GM12878 (cell line): ENCODE measurements at regions not wholly inside any gene's neighbourhood (a gene's known extent, or its start where the extent isn't known, plus 50 kb on each side); places are given as distances from the start of the nearest gene placed in this dataset.

ENCODE experiments used
- ATAC-seq: fragments of 200-7000 bp; cut with Tn5 transposase; 3 replicates; pipeline ENCODE4 v1.9.1; 2020; ENCODE audit warnings: mild to moderate bottlenecking, moderate library complexity
- BruUV-seq: library from RNA; stranded (reverse); fragments of 400-500 nt; replicated peaks from 2 replicates; lab custom pipeline; 2021; lab: Mats Ljungman, UMichigan
- CTCF ChIA-PET: fragments of 300-600 bp; sonication (Branson Sonifier 250); formaldehyde crosslinking; extraction: SDS; loops from one replicate; lab custom pipeline; 2021; ENCODE audit warnings: inconsistent platforms; lab: Yijun Ruan, JAX
- POLR2A ChIA-PET: fragments of 350-600 bp; formaldehyde crosslinking; extraction: SDS; loops from one replicate; lab custom pipeline; 2021; ENCODE audit warnings: inconsistent platforms; lab: Charles Lee
- RAD21 ChIA-PET: fragments of 300-600 bp; sonication (Branson Sonifier 250); formaldehyde crosslinking; loops from one replicate; lab custom pipeline; 2023; ENCODE audit warnings: antibody characterized with exemption; ENCODE audit not compliant: unreplicated experiment; lab: Charles Lee
- SMC1A ChIA-PET: fragments of 300-600 bp; sonication (Branson Sonifier 250); formaldehyde crosslinking; loops from one replicate; lab custom pipeline; 2023; ENCODE audit not compliant: unreplicated experiment, uncharacterized antibody; lab: Charles Lee
- DNase-seq: peaks from one replicate; pipeline ENCODE4 v3.0.0-alpha.2; 2011; ENCODE audit warnings: low read depth, low spot score
- FAIRE-seq: peaks from 3 replicates; lab custom pipeline; 2011; peaks lifted over from hg19 to GRCh38; lab: Jason Lieb, UNC
- H2AFZ ChIP-seq: 2 replicates; pipeline ENCODE4 v1.6.0; 2011; ENCODE audit warnings: low read depth, low read length, control low read depth; ENCODE audit not compliant: control insufficient read depth
- H3K27ac ChIP-seq: 2 replicates; pipeline ENCODE4 v1.5.1; 2011; ENCODE audit warnings: control low read depth; ENCODE audit not compliant: control insufficient read depth, insufficient read depth
- H3K27me3 ChIP-seq, 2 experiments: replicated peaks in 1 of 2; 2 replicates each; pipeline versions ENCODE4 v1.6.0 to v1.6.1; 2011; ENCODE audit warnings: low read length in 1 of 2; ENCODE audit not compliant: control insufficient read depth in 2 of 2, insufficient read depth in 2 of 2
- H3K36me3 ChIP-seq, 2 experiments: 2 replicates each; pipeline ENCODE4 v1.5.1; 2011; ENCODE audit warnings: low read length in 1 of 2; ENCODE audit not compliant: control insufficient read depth in 2 of 2, insufficient read depth in 2 of 2
- H3K4me1 ChIP-seq: 2 replicates; pipeline ENCODE4 v1.6.1; 2011; ENCODE audit warnings: mild to moderate bottlenecking, low read length, moderate library complexity, mixed read lengths; ENCODE audit not compliant: control insufficient read depth, insufficient read depth
- H3K4me2 ChIP-seq: 2 replicates; pipeline ENCODE4 v1.6.0; 2011; ENCODE audit warnings: control low read depth; ENCODE audit not compliant: control insufficient read depth, insufficient read depth
- H3K4me3 ChIP-seq: fragments of 200-600 bp; sonication (generic); 2 replicates; pipeline ENCODE4 v1.5.1; 2016
- H3K79me2 ChIP-seq: 2 replicates; pipeline ENCODE4 v1.6.0; 2011; ENCODE audit warnings: low read length; ENCODE audit not compliant: control insufficient read depth, insufficient read depth
- H3K9ac ChIP-seq: 2 replicates; pipeline ENCODE4 v1.8.0; 2011; ENCODE audit warnings: low read length, control low read depth, mixed read lengths; ENCODE audit not compliant: control insufficient read depth, insufficient read depth
- H3K9me3 ChIP-seq: replicated peaks from 3 replicates; pipeline ENCODE4 v1.5.1; 2011; ENCODE audit warnings: mild to moderate bottlenecking, low read length; ENCODE audit not compliant: control insufficient read depth, insufficient read depth
- H4K20me1 ChIP-seq: 2 replicates; pipeline ENCODE4 v1.6.0; 2011; ENCODE audit not compliant: control insufficient read depth, insufficient read depth
- BCL11A ChIP-seq: IDR thresholded peaks from 2 replicates; pipeline ENCODE4 v1.6.1; 2011; ENCODE audit warnings: low read depth, low read length
- ESRRA ChIP-seq: IDR thresholded peaks from 2 replicates; pipeline ENCODE4 v1.6.1; 2012; ENCODE audit warnings: mild to moderate bottlenecking, low read length, improper control_type of control experiment
- FOS ChIP-seq: IDR thresholded peaks from 3 replicates; pipeline ENCODE4 v1.6.1; 2011; ENCODE audit warnings: borderline replicate concordance; ENCODE audit not compliant: insufficient read length; ENCODE audit errors: extremely low read depth
- FOXK2 ChIP-seq: fragments of 450-650 bp; IDR thresholded peaks from 2 replicates; pipeline ENCODE4 v1.6.1; 2017; ENCODE audit warnings: mild to moderate bottlenecking, moderate library complexity
- KDM1A ChIP-seq: fragments of 200-600 bp; sonication (generic); IDR thresholded peaks from 2 replicates; pipeline ENCODE4 v1.6.1; 2016; ENCODE audit warnings: borderline replicate concordance
- MLLT1 ChIP-seq: fragments of 450-650 bp; IDR thresholded peaks from 2 replicates; pipeline ENCODE4 v1.6.1; 2016; ENCODE audit warnings: mild to moderate bottlenecking
- MTA2 ChIP-seq: fragments of 450-650 bp; IDR thresholded peaks from 2 replicates; pipeline ENCODE4 v1.6.1; 2016; ENCODE audit warnings: low read depth, mild to moderate bottlenecking, moderate library complexity
- MYB ChIP-seq: fragments of 150-350 bp; IDR thresholded peaks from 2 replicates; pipeline ENCODE4 v1.6.1; 2014; ENCODE audit warnings: mild to moderate bottlenecking, low read depth, low read length, borderline replicate concordance
- NFIC ChIP-seq: IDR thresholded peaks from 2 replicates; pipeline ENCODE4 v1.6.1; 2012; ENCODE audit warnings: low read depth, mild to moderate bottlenecking, inconsistent platforms, low read length, moderate library complexity
- NFXL1 ChIP-seq: fragments of 450-650 bp; IDR thresholded peaks from 2 replicates; pipeline ENCODE4 v1.6.1; 2017; ENCODE audit warnings: antibody characterized with exemption, mild to moderate bottlenecking, borderline replicate concordance
- PAX8 ChIP-seq: fragments of 450-650 bp; IDR thresholded peaks from 2 replicates; pipeline ENCODE4 v1.6.1; 2017; ENCODE audit warnings: mild to moderate bottlenecking, moderate library complexity
- PML ChIP-seq: IDR thresholded peaks from 2 replicates; pipeline ENCODE4 v1.6.1; 2012; ENCODE audit warnings: low read length, inconsistent platforms
- POLR2A ChIP-seq: IDR thresholded peaks from 2 replicates; pipeline ENCODE4 v1.6.1; 2011; ENCODE audit warnings: low read depth, mild to moderate bottlenecking, low read length
- POU2F2 ChIP-seq: IDR thresholded peaks from 3 replicates; pipeline ENCODE4 v1.6.1; 2011; ENCODE audit warnings: low read depth, mild to moderate bottlenecking, low read length, borderline replicate concordance
- TCF3 ChIP-seq: IDR thresholded peaks from 2 replicates; pipeline ENCODE4 v1.6.1; 2012; ENCODE audit warnings: low read depth, mild to moderate bottlenecking, low read length, borderline replicate concordance; ENCODE audit not compliant: insufficient read depth
- USF1 ChIP-seq: IDR thresholded peaks from 2 replicates; pipeline ENCODE4 v1.6.1; 2011; ENCODE audit warnings: borderline replicate concordance, low read depth, mild to moderate bottlenecking, moderate library complexity, mixed read lengths, low read length; ENCODE audit not compliant: insufficient read depth; ENCODE audit errors: extremely low read length
- ZNF24 ChIP-seq: fragments of 450-650 bp; IDR thresholded peaks from 2 replicates; pipeline ENCODE4 v1.6.1; 2017; ENCODE audit warnings: antibody characterized with exemption, mild to moderate bottlenecking
- ZNF384 ChIP-seq: IDR thresholded peaks from 2 replicates; pipeline ENCODE4 v1.6.1; 2012; ENCODE audit warnings: low read depth, mild to moderate bottlenecking, low read length, improper control_type of control experiment, borderline replicate concordance
- in situ Hi-C: fragments of 300-500 bp; cut with MboI; formaldehyde crosslinking; loops from 9 replicates; pipeline ENCODE4 v1.14.3; 2018; ENCODE audit warnings: mixed read lengths
- intact Hi-C: fragments of 100-400 bp; cut with micrococcal nuclease; formaldehyde crosslinking; loops from one replicate; pipeline ENCODE4 v1.14.2; 2022; ENCODE audit not compliant: unreplicated experiment

- no peak overlapping the region for H3K4me3 ChIP-seq
- no peak overlapping the region for H3K9ac ChIP-seq
- FAIRE-seq (no peak), DNase-seq (no peak), ATAC-seq (no peak)
- ChIA-PET RAD21 (no interaction called here), CTCF (no interaction called here), POLR2A (no interaction called here), SMC1A (interaction anchor here (1.3 kb wide), 1 partner anchor 171 kb away, joined by 3 read pairs; no protein-coding TSS in a partner anchor)
- H3K27ac ChIP-seq, result no peak overlapping the region
- H3K79me2 ChIP-seq, result no peaks in the 10 kb centered on the region
- in situ Hi-C loops, result no loop called here
- no peaks in the 10 kb centered on the region for H3K4me1 ChIP-seq
- intact Hi-C loops, result no loop called here
- H3K4me2 ChIP-seq, result no peak overlapping the region
- H4K20me1 ChIP-seq, result no peaks in the 10 kb centered on the region
- no peak overlapping the region for H2AFZ ChIP-seq
- TF ChIP-seq POLR2A (no peak), MTA2 (no peak), USF1 (no peak), POU2F2 (no peak), PML (no peak), TCF3 (no peak), FOXK2 (no peak), MLLT1 (no peak), KDM1A (no peak), ESRRA (no peak), NFIC (no peak), ZNF24 (no peak), FOS (no peak), NFXL1 (no peak), ZNF384 (no peak), MYB (no peak), BCL11A (no peak), PAX8 (no peak)
- H3K36me3 ChIP-seq, result no peaks in the 10 kb centered on the region
- no peaks in the 10 kb centered on the region for H3K9me3 ChIP-seq
- no TSS peak for BruUV-seq
- H3K27me3 ChIP-seq, result no peaks in the 10 kb centered on the region
These were observed 275.6 kb downstream of the ZNF621 start for GRCh38 chr3:40800343-40800742.
